ENCODE measurements at regions not wholly inside any gene's neighbourhood (a gene's known extent, or its start where the extent isn't known, plus 50 kb on each side); places are given as distances from the start of the nearest gene placed in this dataset.

- FAIRE-seq: no peak
Observed at GRCh38 chr4:124519196-124519595, 193.3 kb downstream of the ANKRD50 start.

GRCh38 chr4:124523816-124524215, 188.7 kb downstream of the ANKRD50 start:
- no peak for FAIRE-seq
- DNase-seq (ENCODE audit: insufficient read length): no peak

More at GRCh38 chr4:124519196-124519595, 193.3 kb downstream of the ANKRD50 start:
- TF ChIP-seq POLR2A (IDR thresholded peaks at IDR 0.05; ENCODE audit: low read depth, low read length) (no peak), TAF1 (IDR thresholded peaks at IDR 0.05; ENCODE audit: borderline replicate concordance, low read depth, low read length) (no peak), POLR2AphosphoS5 (IDR thresholded peaks at IDR 0.05; ENCODE audit: low read depth, low read length) (no peak)
- DNase-seq (ENCODE audit: insufficient read length): no peak

GRCh38 chr4:124525524-124525923, 187.0 kb downstream of the ANKRD50 start:
- no peak for DNase-seq (ENCODE audit: insufficient read length)
- TF ChIP-seq POLR2A (IDR thresholded peaks at IDR 0.05; ENCODE audit: low read depth, low read length) (no peak), TAF1 (IDR thresholded peaks at IDR 0.05; ENCODE audit: borderline replicate concordance, low read depth, low read length) (no peak), POLR2AphosphoS5 (IDR thresholded peaks at IDR 0.05; ENCODE audit: low read depth, low read length) (no peak)
- no peak for FAIRE-seq

More at GRCh38 chr4:124523816-124524215, 188.7 kb downstream of the ANKRD50 start:
- TF ChIP-seq POLR2A (IDR thresholded peaks at IDR 0.05; ENCODE audit: low read depth, low read length): no peak
- TF ChIP-seq TAF1 (IDR thresholded peaks at IDR 0.05; ENCODE audit: borderline replicate concordance, low read depth, low read length): no peak
- no peak for TF ChIP-seq POLR2AphosphoS5 (IDR thresholded peaks at IDR 0.05; ENCODE audit: low read depth, low read length)

GRCh38 chr4:124526331-124526730, 186.2 kb downstream of the ANKRD50 start:
- TF ChIP-seq POLR2A (IDR thresholded peaks at IDR 0.05; ENCODE audit: low read depth, low read length) (no peak), TAF1 (IDR thresholded peaks at IDR 0.05; ENCODE audit: borderline replicate concordance, low read depth, low read length) (no peak), POLR2AphosphoS5 (IDR thresholded peaks at IDR 0.05; ENCODE audit: low read depth, low read length) (no peak)
- DNase-seq (ENCODE audit: insufficient read length): no peak
- FAIRE-seq: no peak

- no peak for FAIRE-seq
- TF ChIP-seq POLR2AphosphoS5 (IDR thresholded peaks at IDR 0.05; ENCODE audit: low read depth, low read length) (no peak), POLR2A (IDR thresholded peaks at IDR 0.05; ENCODE audit: low read depth, low read length) (no peak), TAF1 (IDR thresholded peaks at IDR 0.05; ENCODE audit: borderline replicate concordance, low read depth, low read length) (no peak)
- no peak for DNase-seq (ENCODE audit: insufficient read length)
Observed at GRCh38 chr4:124526769-124527168, 185.8 kb downstream of the ANKRD50 start.

- TF ChIP-seq TAF1 (IDR thresholded peaks at IDR 0.05; ENCODE audit: borderline replicate concordance, low read depth, low read length) (no peak), POLR2AphosphoS5 (IDR thresholded peaks at IDR 0.05; ENCODE audit: low read depth, low read length) (no peak), POLR2A (IDR thresholded peaks at IDR 0.05; ENCODE audit: low read depth, low read length) (no peak)
- no peak for FAIRE-seq
- no peak for DNase-seq (ENCODE audit: insufficient read length)
Observed at GRCh38 chr4:124527364-124527763, 185.2 kb downstream of the ANKRD50 start.

- DNase-seq (ENCODE audit: insufficient read length): no peak
- no peak for TF ChIP-seq TAF1 (IDR thresholded peaks at IDR 0.05; ENCODE audit: borderline replicate concordance, low read depth, low read length)
- no peak for TF ChIP-seq POLR2AphosphoS5 (IDR thresholded peaks at IDR 0.05; ENCODE audit: low read depth, low read length)
- no peak for TF ChIP-seq POLR2A (IDR thresholded peaks at IDR 0.05; ENCODE audit: low read depth, low read length)
- FAIRE-seq: no peak
Observed at GRCh38 chr4:124529131-124529530, 183.4 kb downstream of the ANKRD50 start.

- no peak for TF ChIP-seq POLR2AphosphoS5 (IDR thresholded peaks at IDR 0.05; ENCODE audit: low read depth, low read length)
- no peak for TF ChIP-seq TAF1 (IDR thresholded peaks at IDR 0.05; ENCODE audit: borderline replicate concordance, low read depth, low read length)
- no peak for TF ChIP-seq POLR2A (IDR thresholded peaks at IDR 0.05; ENCODE audit: low read depth, low read length)
- FAIRE-seq (no peak), DNase-seq (ENCODE audit: insufficient read length) (no peak)
Observed at GRCh38 chr4:124530464-124531077, 182.0 kb downstream of the ANKRD50 start.

- DNase-seq (ENCODE audit: insufficient read length) (no peak), FAIRE-seq (no peak)
- TF ChIP-seq TAF1 (IDR thresholded peaks at IDR 0.05; ENCODE audit: borderline replicate concordance, low read depth, low read length) (no peak), POLR2AphosphoS5 (IDR thresholded peaks at IDR 0.05; ENCODE audit: low read depth, low read length) (no peak), POLR2A (IDR thresholded peaks at IDR 0.05; ENCODE audit: low read depth, low read length) (no peak)
Observed at GRCh38 chr4:124534131-124534530, 178.4 kb downstream of the ANKRD50 start.

- TF ChIP-seq POLR2A (IDR thresholded peaks at IDR 0.05; ENCODE audit: low read depth, low read length): no peak
- no peak for TF ChIP-seq TAF1 (IDR thresholded peaks at IDR 0.05; ENCODE audit: borderline replicate concordance, low read depth, low read length)
- TF ChIP-seq POLR2AphosphoS5 (IDR thresholded peaks at IDR 0.05; ENCODE audit: low read depth, low read length): no peak
- FAIRE-seq (no peak), DNase-seq (ENCODE audit: insufficient read length) (no peak)
Observed at GRCh38 chr4:124535003-124535402, 177.5 kb downstream of the ANKRD50 start.

GRCh38 chr4:124536946-124537345, 175.6 kb downstream of the ANKRD50 start:
- DNase-seq (ENCODE audit: insufficient read length) (no peak), FAIRE-seq (no peak)
- TF ChIP-seq POLR2A (IDR thresholded peaks at IDR 0.05; ENCODE audit: low read depth, low read length) (no peak), POLR2AphosphoS5 (IDR thresholded peaks at IDR 0.05; ENCODE audit: low read depth, low read length) (no peak), TAF1 (IDR thresholded peaks at IDR 0.05; ENCODE audit: borderline replicate concordance, low read depth, low read length) (no peak)

- TF ChIP-seq POLR2AphosphoS5 (IDR thresholded peaks at IDR 0.05; ENCODE audit: low read depth, low read length) (no peak), POLR2A (IDR thresholded peaks at IDR 0.05; ENCODE audit: low read depth, low read length) (no peak), TAF1 (IDR thresholded peaks at IDR 0.05; ENCODE audit: borderline replicate concordance, low read depth, low read length) (no peak)
- no peak for DNase-seq (ENCODE audit: insufficient read length)
- no peak for FAIRE-seq
Observed at GRCh38 chr4:124537971-124538370, 174.6 kb downstream of the ANKRD50 start.

All from GM12892 (cell line).